Islet of Langerhans (tissue), 1 donor: ENCODE measurements at regions not wholly inside any gene's neighbourhood (a gene's known extent, or its start where the extent isn't known, plus 50 kb on each side); places are given as distances from the start of the nearest gene placed in this dataset.
"Not testable (repeated sequence)": the region's sequence is repeated elsewhere in the genome, so short reads cannot be mapped to it uniquely, and the experiment has no call there.

Source experiments
- FAIRE-seq: peaks from one replicate; lab custom pipeline; 2011; peaks lifted over from hg19 to GRCh38; lab: Jason Lieb, UNC

DNA sequence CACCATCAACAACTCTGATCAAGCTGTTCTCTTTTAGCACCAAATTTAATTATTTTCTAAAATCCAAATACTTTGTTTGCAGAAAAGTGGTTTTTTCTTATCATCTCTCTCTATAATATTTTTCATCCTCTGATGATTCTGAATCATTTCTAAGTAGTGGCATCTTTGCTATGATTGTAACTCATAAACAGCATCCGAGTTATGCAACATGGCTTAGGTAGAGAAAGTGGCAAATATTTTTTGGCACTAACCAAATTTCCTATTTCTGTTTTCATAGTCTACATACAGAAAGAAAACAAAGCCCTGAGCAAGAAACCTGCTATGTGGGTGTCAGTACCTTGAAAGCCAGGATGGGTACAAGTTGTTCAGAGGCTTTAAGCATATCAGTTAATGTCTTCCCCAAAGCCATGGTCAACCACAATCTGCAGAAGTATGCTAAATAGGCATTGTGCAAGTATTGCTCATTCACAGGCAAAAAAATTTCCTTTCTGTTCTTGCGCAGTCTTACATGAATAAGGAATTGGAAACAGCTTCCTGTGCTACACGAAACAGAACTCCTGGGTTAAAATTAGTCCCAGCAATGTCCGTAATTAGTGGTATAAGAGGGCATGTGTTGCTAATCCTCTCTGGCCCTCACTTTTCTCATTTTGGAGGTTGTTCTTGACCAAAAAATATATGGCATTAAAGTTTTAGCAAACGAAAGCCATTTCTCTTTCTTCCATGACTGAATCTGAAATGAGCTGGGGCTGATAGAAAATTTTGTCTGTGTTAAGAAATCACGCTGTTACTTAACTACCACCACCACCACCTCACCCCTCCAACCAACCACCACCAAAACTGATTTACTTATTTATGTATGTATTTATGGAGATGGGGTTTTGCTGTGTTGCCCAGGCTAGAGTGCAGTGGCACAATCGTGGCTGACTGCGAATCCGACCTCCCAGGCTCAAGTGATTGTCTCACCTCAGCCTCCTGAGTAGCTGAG lies 325.6 kb upstream of the MAGI2 start:
- no peak for FAIRE-seq

DNA sequence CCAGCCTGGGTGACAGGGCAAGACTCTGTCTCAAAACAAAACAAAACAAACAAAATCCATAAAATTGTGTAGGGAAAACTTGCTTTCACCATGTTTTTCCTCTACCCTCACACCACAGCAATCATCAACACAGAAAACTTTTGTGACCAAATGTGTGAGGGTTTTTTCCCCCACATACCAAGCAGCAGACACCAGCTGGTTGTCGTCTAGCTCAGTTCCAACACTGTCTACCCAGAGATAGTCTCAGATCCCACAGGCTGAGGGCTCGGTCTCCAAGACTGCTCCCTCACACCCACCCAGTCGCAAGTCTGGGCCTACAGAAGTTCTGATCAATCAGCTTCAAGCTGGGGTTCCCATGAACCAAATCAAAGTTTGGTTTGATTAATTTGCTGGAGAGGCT lies 322.4 kb upstream of the MAGI2 start:
- no peak for FAIRE-seq

DNA sequence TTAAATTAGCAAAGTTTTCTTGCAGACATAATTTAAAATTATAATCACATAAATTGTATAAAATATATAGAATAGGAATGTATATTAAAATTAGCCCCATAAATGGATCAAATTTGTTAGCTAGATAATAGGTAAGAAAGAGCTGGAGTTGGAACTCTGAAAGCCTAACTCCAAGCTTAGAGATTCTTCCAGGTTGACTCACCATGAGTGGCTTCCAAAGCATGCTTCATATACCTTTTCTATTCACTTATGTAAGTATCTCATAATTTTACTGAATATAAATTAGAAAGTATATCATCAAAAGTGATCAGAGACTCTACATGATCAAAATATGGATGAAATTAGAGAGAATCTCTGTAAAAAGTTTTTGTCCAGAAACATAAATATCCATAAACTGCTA lies 320.7 kb upstream of the MAGI2 start:
- FAIRE-seq, result no peak

DNA sequence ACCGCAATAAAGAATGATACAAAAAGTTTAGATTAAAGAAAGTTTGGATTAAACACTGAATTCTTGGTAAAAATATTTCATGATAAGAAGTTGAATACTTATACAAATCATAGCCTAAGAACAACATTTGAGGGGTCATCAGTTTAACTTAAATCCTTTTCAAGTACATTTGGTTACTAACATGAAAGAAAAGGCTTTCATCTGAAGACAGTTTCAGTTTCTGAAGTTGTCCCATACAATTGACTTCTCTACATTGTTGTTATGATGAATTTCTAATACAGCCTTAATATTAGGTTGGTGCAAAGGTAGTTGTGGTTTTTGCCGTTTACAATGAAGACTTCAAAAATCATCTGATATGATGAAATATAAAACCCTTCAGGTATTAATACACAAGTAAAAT lies 317.5 kb upstream of the MAGI2 start:
- no peak for FAIRE-seq

DNA sequence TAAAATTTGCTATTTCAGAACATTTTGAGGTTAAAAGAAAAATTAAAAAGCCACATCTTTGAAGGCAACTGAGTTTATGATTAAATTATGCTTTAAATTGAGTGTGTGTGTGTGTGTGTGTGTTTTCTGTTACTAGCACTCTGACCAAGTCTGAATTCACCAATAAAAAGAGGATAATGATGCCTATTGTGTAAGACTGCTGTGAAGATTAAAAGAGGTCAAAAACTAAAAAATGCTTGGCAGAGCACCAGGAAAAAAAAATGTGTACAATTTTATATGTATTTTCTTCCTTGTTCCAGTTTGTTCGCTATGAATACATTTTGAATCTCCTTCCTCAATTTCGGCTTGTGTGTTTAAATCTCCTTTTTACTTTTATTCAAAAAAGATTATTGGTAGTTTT lies 316.6 kb upstream of the MAGI2 start:
- FAIRE-seq, result peak; percentile 21

DNA sequence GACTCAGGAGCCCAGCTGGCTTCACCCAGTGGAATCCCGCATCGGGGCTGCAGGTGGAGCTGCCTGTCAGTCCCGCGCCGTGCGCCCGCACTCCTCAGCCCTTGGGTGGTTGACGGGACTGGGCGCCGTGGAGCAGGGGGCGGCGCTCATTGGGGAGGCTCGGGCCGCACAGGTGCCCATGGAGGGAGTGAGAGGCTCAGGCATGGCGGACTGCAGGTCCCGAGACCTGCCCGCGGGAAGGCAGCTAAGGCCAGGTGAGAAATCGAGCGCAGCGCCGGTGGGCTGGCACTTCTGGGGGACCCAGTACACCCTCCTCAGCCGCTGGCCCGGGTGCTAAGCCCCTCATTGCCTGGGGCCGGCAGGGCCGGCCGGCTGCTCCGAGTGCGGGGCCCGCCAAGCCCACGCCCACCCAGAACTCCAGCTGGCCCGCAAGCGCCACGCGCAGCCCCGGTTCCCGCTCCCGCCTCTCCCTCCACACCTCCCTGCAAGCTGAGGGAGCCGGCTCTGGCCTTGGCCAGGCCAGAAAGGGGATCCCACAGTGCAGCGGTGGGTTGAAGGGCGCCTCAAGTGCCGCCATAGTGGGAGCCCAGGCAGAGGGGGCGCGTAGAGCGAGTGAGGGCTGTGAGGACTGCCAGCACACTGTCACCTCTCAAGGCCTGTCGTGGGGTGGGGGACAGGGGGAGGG lies 314.6 kb upstream of the MAGI2 start:
- FAIRE-seq, result not testable (repeated sequence)

DNA sequence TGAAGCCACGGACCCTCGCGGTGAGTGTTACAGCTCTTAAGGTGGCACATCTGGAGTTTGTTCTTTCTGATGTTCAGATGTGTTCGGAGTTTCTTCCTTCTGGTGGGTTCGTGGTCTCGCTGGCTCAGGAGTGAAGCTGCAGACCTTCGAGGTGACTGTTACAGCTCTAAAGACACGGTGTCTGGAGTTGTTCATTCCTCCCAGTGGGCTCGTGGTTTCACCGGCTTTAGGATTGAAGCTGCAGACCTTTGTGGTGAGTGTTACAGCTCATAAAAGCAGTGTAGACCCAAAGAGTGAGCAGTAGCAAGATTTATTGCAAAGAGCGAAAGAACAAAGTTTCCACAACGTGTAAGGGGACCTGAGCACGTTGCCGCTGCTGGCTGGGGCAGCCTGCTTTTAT lies 313.7 kb upstream of the MAGI2 start:
- FAIRE-seq, result not testable (repeated sequence)

DNA sequence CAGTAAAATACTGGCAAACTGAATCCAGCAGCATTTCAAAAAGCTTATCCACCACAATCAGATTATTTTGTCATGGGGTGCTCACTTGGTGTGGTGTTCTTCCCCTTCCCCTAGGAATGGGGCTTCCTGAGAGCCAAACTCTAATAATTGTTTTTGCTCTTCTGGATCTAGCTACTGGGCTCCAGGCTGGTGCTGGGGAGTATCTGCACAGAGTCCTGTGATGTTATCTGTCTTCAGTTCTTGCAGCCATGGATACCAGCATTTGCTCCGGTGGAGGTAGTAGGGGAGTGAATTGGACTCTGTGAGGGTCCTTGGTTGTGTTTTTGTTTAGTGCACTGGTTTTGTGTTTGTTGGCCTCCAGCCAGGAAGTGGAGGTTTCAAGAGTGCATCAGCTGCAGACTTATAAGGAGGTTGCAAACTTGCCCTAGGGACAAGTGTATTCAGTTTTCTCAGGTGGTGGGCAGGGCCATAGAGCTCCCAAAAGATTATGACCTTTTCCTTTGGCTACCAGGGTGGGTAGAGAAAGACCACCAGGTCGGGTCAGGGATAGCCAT lies 308.5 kb upstream of the MAGI2 start:
- FAIRE-seq, result no peak

DNA sequence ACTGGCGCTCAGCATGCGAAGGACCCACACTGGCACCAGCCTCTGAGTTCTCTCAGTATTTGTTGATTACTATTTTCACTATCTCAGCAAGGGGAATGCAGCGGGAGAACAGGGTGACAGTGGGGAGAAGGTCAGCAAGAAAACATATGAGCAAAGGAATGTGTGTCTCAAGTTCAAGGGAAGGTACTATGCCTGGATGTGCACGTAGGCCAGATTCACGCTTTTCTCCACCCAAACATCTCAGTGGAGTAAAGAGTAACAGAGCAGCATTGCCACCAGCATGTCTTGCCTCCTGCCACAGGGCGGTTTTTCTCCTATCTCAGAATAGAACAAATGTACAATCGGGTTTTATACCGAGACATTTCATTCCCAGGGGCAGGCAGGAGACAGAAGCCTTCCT lies 297.5 kb upstream of the MAGI2 start:
- not testable (repeated sequence) for FAIRE-seq

DNA sequence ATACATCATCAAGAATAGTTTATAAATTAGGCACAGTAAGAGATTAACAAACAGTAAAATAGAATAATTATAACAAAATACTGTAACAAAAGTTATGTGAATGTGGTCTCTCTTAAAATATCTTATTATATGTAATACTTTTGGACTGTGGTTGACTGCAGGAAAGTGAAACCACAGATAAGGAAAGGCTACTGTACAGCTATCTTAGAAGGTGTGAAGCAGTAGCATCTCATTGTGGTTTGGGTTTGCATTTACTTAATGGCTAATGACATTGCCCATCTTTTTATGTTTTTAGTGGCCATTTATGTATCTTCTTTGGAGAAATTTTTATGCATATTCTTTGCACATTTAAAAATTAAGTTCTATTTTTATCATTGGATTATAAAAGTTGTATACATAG lies 296.4 kb upstream of the MAGI2 start:
- no peak for FAIRE-seq

DNA sequence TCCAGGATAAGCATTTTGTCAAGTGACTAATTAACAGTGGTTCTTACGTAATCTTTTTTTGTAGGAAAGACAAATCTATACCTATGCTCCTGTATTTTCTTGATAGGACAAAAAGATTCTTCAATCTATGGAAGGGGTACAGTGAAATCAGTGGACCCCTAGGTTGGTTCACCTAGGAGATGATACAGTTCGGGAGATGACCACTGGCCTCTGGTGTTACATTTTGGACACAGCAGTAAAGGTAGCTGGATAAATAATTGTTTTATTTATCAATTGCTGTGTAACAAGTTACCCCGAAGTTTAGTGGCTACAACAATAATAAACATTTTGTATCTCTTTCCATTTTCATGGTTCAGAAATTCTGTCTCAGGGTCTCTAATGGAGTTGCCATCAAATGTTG lies 288.2 kb upstream of the MAGI2 start:
- FAIRE-seq, result no peak

DNA sequence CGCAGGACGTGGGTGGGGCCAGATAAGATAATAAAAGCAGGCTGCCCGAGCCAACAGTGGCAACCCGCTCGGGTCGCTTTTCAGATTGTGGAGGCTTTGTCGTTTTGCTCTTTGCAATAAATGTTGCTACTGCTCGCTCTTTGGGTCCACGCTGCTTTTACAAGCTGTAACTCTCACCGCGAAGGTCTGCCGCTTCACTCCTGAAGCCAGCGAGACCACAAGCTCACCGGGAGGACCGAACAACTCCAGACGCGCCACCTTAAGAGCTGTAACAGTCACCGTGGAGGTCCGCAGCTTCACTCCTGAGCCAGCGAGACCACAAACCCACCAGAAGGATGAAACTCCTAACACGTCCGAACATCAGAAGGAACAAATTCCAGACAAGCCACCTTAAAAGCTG lies 286.6 kb upstream of the MAGI2 start:
- FAIRE-seq, result no peak

DNA sequence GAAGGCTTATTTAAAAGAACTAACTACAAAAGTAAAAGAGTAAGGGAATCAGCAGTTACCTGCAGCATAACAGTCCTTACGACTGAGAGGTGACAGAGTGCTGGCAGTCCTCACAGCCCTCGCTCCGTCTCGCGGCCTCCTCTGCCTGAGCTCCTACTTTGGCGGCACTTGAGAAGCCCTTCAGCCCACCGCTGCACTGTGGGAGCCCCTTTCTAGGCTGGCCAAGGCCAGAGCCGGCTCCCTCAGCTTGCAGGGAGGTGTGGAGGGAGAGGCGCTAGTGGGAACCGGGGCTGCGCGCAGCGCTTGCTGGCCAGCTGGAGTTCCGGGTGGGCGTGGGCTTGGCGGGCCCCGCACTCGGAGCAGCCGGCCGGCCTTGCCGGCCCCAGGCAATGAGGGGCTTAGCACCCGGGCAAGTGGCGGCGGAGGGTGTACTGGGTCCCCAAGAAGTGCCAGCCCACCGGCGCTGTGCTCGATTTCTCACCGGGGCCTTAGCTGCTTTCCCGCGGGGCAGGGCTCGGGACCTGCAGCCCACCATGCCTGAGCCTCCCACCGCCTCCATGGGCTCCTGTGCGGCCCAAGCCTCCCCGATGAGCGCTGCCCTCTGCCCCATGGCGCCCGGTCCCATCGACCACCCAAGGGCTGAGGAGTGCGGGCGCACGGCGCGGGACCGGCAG lies 285.7 kb upstream of the MAGI2 start:
- not testable (repeated sequence) for FAIRE-seq

DNA sequence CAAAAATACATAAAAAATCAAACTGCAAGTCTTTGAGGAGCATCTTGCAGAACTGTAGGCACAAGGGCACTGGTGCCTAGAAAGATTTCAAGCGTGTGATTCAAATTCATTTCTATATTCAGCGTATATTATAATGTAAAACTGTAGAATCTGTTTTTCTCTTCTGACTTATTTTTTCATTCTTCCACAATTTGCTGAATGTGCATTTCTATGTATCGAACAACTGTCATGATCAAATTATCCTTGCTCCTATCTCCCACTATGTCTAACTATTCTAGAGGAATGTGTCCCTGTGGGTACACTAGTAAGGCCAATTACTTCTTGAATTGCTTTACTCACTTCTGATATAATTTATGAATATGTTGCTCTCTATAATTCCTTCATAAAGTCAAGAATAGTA lies 283.0 kb upstream of the MAGI2 start:
- no peak for FAIRE-seq

DNA sequence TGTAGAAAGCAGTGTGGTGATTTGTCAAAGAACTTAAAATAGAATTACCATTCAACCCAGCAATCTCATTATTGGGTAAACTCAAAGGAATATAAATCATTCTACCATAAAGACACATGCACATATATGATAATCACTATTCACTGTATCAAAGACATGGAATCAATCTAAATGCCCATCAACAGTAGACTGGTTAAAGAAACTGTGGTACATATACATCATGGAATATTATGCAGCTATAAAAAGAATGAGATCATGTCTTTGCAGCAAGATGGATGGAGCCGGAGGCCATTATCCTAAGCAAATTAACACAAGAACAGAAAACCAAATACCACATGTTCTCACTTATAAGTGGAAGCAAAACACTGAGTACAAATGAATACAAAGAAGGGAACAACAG lies 281.5 kb upstream of the MAGI2 start:
- no peak for FAIRE-seq

DNA sequence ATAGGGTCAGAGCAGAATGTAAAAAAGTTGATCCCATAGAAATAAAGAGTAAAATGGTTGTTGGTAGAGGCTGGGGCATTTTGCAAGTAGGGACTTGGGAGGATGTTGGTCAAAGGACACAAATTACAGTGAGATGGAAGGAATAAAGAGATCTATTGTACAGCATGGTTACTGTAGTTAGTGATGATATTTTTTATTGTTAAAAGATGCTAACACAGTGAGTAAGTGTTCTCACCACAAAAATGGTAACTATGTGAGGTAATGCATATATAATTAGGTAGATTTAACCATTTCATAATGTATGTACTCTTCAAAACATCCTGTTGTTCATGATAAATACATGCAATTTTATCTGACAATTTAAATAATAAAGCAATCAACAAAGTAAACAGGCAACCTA lies 280.7 kb upstream of the MAGI2 start:
- no peak for FAIRE-seq

DNA sequence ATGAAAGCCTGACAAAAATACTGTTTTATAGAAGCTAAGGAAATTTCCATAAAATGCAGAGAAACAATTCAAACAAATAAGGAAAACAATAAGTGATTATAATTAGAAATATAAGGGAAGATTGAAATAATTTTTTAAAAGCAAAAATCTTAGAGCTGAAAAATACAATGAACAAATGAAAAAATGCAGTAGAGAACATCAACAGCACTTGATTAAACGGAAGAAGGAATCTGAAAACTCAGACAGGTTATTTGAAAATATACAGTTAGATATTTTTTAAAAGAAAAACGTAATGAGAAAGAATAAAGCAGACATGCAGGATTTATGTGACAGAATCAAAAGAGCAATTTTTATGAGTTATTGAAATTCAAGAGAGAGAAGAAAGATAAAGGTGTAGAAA lies 279.1 kb upstream of the MAGI2 start:
- no peak for FAIRE-seq

DNA sequence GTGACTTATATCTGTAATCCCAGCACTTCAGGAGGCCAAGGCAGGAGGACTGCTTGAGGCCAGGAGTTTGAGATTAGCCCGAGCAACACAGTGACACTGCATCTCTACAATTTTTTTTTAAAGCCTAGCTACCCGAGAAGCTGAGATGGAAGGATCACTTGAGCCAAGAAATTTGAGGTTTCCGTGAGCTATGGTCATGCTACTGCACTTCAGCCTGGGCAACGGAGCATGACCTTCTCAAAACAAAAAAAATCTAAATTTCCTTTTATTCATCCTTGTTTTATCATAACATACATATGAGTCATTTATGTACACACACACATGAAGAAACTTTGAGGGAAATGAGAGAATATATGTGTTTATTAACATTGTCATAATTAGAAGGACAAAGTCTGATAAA lies 277.5 kb upstream of the MAGI2 start:
- no peak for FAIRE-seq

DNA sequence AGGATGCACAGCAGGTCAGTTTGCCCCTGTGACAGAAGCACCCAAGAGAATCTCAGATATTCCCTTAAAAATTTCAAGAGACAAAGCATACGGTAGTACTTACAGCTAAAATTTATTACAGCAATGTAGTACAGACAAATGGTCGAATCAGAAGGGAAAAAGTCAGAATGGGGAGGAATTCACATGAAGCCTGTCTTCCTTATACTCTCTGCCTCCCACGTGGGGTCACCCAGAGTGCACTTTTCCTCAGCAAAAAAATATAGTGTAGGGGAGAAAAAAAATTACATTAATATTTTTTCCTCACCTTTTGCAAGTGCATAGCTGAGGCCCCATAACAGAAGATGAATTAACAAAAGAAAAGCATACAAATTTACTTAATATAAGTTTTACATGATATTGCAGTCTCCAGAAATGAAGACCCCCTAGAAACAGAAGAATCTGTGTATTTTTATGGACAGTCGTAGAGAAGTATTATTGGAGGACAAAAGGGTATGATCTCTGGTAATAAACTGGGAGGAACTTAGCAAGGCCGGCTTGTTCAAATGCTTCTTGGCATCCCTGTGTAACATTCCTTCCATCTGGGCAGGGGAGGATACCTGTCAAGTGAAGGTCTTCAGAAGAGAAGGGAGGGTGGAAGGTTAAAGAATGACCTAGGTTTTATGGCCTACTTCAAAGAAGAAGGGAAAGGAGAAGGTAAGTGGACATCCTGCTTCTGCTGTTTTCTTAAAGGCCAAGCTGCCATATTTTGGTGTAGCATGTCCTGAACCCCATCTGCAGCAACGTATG lies 270.6 kb upstream of the MAGI2 start:
- FAIRE-seq, result no peak

DNA sequence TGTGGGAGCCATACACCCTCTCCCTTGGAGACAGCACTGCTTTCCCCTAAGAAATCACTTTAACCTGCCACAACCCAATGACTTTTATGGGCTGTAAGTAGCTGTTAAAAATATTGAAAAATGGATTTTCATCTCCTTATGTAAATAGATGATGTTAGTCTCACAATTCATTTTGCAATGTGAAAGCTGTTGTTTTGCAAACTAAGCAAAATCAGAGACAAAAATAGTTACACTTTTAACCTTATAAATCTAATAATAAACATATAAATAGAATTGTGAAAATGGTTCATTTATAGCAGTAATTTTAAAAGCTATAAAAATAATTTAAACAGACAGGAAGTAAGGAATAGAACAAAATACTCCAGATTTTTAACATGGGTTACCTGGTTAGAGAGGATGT lies 268.8 kb upstream of the MAGI2 start:
- FAIRE-seq, result no peak

DNA sequence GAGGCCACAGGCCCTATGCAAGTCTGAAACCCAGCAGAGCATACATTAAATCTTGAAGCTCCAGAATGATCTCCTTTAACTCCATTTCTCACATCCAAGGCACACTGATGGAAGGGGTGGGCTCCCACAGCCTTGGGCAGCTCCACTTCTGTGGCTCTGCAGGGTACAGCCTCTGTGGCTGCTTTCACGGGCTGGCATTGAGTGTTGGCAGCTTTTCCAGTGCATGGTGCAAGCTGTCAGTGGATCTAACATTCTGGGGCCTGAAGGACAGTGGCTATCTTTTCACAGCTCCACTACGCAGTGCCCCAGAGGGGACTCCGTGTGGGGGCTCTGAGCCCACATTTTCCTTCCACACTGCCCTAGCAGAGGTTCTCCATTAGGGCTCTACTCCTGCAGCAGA lies 265.7 kb upstream of the MAGI2 start:
- FAIRE-seq, result no peak

DNA sequence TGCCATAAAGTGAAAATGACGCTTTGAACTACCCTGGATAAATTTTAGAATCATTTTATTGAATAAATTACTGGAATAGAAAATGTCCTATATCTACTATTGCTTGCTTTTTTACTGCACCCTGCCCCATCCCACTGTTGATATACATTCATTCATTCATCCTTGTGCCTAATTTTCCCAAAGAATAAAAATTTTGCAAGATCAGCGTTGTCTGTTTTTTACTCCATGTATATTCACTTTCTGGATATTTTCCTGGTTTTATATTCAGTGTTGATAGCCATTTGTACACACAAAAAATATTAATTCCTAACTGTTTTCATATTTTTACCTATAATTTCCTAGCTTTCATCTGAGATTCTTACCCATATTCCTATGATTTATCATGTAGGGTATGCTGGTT lies 262.9 kb upstream of the MAGI2 start:
- no peak for FAIRE-seq
